Endodermal cell (in vitro differentiated cells): ENCODE measurements at regions not wholly inside any gene's neighbourhood (a gene's known extent, or its start where the extent isn't known, plus 50 kb on each side); places are given as distances from the start of the nearest gene placed in this dataset.
A peak's percentile ranks its signal among the peaks of the same experiment; 100 is the strongest.

Experiments
- DNase-seq: peaks from one replicate; pipeline ENCODE4 v3.0.0-alpha.2; 2017
- H3K27ac ChIP-seq: 2 replicates; pipeline ENCODE4 v1.5.1; 2013; ENCODE audit warnings: mild to moderate bottlenecking, low read depth, low read length, moderate library complexity
- H3K27me3 ChIP-seq: 2 replicates; pipeline ENCODE4 v1.6.1; 2013; ENCODE audit warnings: mild to moderate bottlenecking, low read length, moderate library complexity; ENCODE audit not compliant: insufficient read depth, control insufficient read depth, poor library complexity, severe bottlenecking
- H3K36me3 ChIP-seq: 2 replicates; pipeline ENCODE4 v1.7.0; 2013; ENCODE audit warnings: mild to moderate bottlenecking, low read length, moderate library complexity; ENCODE audit not compliant: control insufficient read depth, insufficient read depth
- H3K4me1 ChIP-seq: one replicate; pipeline ENCODE4 v1.7.0; 2013; ENCODE audit warnings: low read length; ENCODE audit not compliant: control insufficient read depth, insufficient read depth
- H3K4me3 ChIP-seq: 2 replicates; pipeline ENCODE4 v1.5.1; 2013; ENCODE audit warnings: mild to moderate bottlenecking, low read length, moderate library complexity
- H3K9ac ChIP-seq: 2 replicates; pipeline ENCODE4 v1.6.1; 2013; ENCODE audit warnings: mild to moderate bottlenecking, low read length, moderate library complexity; ENCODE audit not compliant: poor library complexity, severe bottlenecking; ENCODE audit errors: extremely low read depth
- H3K9me3 ChIP-seq: 2 replicates; pipeline ENCODE4 v1.6.1; 2013; ENCODE audit warnings: mild to moderate bottlenecking, low read length, moderate library complexity; ENCODE audit not compliant: control insufficient read depth
- H3K27ac Mint-ChIP-seq: 2 replicates; pipeline ENCODE4 v1.8.0; 2020; ENCODE audit warnings: mixed read lengths
- H3K27me3 Mint-ChIP-seq: 2 replicates; pipeline ENCODE4 v1.8.0; 2021; ENCODE audit warnings: mild to moderate bottlenecking, mixed read lengths; ENCODE audit not compliant: insufficient read depth
- H3K36me3 Mint-ChIP-seq: 2 replicates; pipeline ENCODE4 v1.8.0; 2020; ENCODE audit warnings: low read depth, mixed read lengths
- H3K4me1 Mint-ChIP-seq: 2 replicates; pipeline ENCODE4 v1.8.0; 2020; ENCODE audit warnings: mixed read lengths
- H3K4me3 Mint-ChIP-seq: 2 replicates; pipeline ENCODE4 v1.8.0; 2020; ENCODE audit warnings: mild to moderate bottlenecking, moderate library complexity, mixed read lengths
- H3K9me3 Mint-ChIP-seq: 2 replicates; pipeline ENCODE4 v1.8.0; 2020; ENCODE audit warnings: mild to moderate bottlenecking, mixed read lengths
- WGBS, 2 experiments: methylation state at CpG; one replicate each; pipeline versions ENCODE4 v1.1.5 to v1.1.7; 2013; ENCODE audit warnings: missing lambda C conversion rate in 2 of 2, mixed read lengths in 1 of 2; ENCODE audit not compliant: insufficient coverage in 1 of 2, insufficient read length in 1 of 2; 5-methylcytosine and 5-hydroxymethylcytosine counted together
- TF ChIP-seq, protein P1 (sequence below): fragments of 200-600 bp; sonication (generic); conservative IDR thresholded peaks from 2 replicates; pipeline ENCODE4 v1.5.0; 2021; ENCODE audit warnings: antibody characterized with exemption, mild to moderate bottlenecking

- H3K36me3 Mint-ChIP-seq: no peaks in the 10 kb centered on the region
- no peaks in the 10 kb centered on the region for H3K36me3 ChIP-seq
Measured at GRCh38 chr12:123043536-123044001, 63.1 kb downstream of the ARL6IP4 start.

GRCh38 chr12:123042833-123043232, 62.4 kb downstream of the ARL6IP4 start:
- Histone ChIP-seq H3K9ac (no peak overlapping the region), H3K27me3 (no peaks in the 10 kb centered on the region), H3K4me3 (no peak overlapping the region), H3K4me1 (peaks cover 25% of the 10 kb centered on the region), H3K27ac (no peak overlapping the region), H3K36me3 (no peaks in the 10 kb centered on the region), H3K9me3 (no peaks in the 10 kb centered on the region)
- no peak for DNase-seq
- Mint-ChIP-seq H3K36me3 (no peaks in the 10 kb centered on the region), H3K27ac (peak overlapping the region; percentile 72), H3K4me3 (no peak overlapping the region), H3K9me3 (no peaks in the 10 kb centered on the region), H3K27me3 (no peaks in the 10 kb centered on the region), H3K4me1 (peaks cover 34% of the 10 kb centered on the region)
- TF ChIP-seq, protein P1, sequence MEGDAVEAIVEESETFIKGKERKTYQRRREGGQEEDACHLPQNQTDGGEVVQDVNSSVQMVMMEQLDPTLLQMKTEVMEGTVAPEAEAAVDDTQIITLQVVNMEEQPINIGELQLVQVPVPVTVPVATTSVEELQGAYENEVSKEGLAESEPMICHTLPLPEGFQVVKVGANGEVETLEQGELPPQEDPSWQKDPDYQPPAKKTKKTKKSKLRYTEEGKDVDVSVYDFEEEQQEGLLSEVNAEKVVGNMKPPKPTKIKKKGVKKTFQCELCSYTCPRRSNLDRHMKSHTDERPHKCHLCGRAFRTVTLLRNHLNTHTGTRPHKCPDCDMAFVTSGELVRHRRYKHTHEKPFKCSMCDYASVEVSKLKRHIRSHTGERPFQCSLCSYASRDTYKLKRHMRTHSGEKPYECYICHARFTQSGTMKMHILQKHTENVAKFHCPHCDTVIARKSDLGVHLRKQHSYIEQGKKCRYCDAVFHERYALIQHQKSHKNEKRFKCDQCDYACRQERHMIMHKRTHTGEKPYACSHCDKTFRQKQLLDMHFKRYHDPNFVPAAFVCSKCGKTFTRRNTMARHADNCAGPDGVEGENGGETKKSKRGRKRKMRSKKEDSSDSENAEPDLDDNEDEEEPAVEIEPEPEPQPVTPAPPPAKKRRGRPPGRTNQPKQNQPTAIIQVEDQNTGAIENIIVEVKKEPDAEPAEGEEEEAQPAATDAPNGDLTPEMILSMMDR: no peak
- 90 to 92% methylated on average over 2 of the region's 2 CpGs for WGBS, 2 experiments

More at GRCh38 chr12:123043536-123044001, 63.1 kb downstream of the ARL6IP4 start:
- TF ChIP-seq, protein P1: peak; percentile 75
- peak; percentile 92 for DNase-seq
- Histone ChIP-seq H3K9ac (no peak overlapping the region), H3K9me3 (no peaks in the 10 kb centered on the region), H3K4me3 (no peak overlapping the region), H3K27me3 (no peaks in the 10 kb centered on the region), H3K27ac (no peak overlapping the region), H3K4me1 (peaks cover 25% of the 10 kb centered on the region)
- Mint-ChIP-seq H3K9me3 (no peaks in the 10 kb centered on the region), H3K4me1 (peaks cover 34% of the 10 kb centered on the region), H3K27me3 (no peaks in the 10 kb centered on the region), H3K27ac (peak overlapping the region; percentile 72), H3K4me3 (no peak overlapping the region)
- WGBS, 2 experiments: 74 to 91% methylated on average over 3 to 7 of the region's 7 CpGs

GRCh38 chr12:123041811-123042655, 61.6 kb downstream of the ARL6IP4 start:
- Mint-ChIP-seq H3K4me3 (no peak overlapping the region), H3K9me3 (no peaks in the 10 kb centered on the region), H3K4me1 (peaks cover 42% of the 10 kb centered on the region), H3K27me3 (no peaks in the 10 kb centered on the region), H3K36me3 (no peaks in the 10 kb centered on the region), H3K27ac (peak overlapping the region; percentile 74)
- no peaks in the 10 kb centered on the region for H3K36me3 ChIP-seq
- H3K4me1 ChIP-seq: peaks cover 25% of the 10 kb centered on the region
- H3K9ac ChIP-seq: no peak overlapping the region
- no peak overlapping the region for H3K4me3 ChIP-seq
- no peaks in the 10 kb centered on the region for H3K9me3 ChIP-seq
- H3K27me3 ChIP-seq: no peaks in the 10 kb centered on the region
- DNase-seq: no peak
- no peak overlapping the region for H3K27ac ChIP-seq
- 93% methylated on average over 14 to 17 of the region's 17 CpGs for WGBS, 2 experiments
- TF ChIP-seq, protein P1: no peak
